ENCODE measurements at regions not wholly inside any gene's neighbourhood (a gene's known extent, or its start where the extent isn't known, plus 50 kb on each side); places are given as distances from the start of the nearest gene placed in this dataset.
A peak's percentile ranks its signal among the peaks of the same experiment; 100 is the strongest.

DNA sequence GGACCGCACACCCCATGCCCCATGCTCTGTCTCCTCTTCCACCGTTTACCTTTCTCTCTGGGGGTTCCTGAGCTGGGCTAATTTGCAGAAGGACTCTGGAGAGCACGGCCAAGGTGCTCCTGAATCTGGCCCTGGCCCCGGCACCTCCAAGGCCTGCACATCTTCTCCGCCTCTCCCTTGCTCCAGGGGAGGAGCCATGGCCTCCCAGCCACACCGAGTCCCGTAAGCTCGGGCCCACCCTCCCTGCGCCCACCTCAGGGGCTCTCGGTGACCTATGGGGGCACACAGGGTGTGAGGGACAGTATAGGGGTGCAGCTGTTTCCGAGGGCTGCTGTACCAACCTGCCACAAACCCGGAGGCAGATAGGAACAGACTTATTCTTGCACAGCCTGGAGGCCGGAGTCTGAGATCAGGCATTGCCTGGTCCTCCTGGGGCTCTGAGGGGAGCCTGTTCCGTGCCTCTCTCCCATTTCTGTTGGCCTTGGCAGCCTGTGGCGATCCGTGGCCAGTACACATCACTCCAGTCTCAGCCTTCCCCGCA lies 127.3 kb upstream of the GPC1 start:
- ATAC-seq (ENCODE audit: low read depth) (no peak), DNase-seq (no peak)
- Histone ChIP-seq H3K79me1 (ENCODE audit: low read depth in 1 of 2, low read length in 2 of 2) (no peaks in the 10 kb centered on the region), H3K56ac (ENCODE audit: extremely low read depth, insufficient read depth, low read length) (no peak overlapping the region), H3K9me1 (ENCODE audit: insufficient read depth, low read length) (peaks cover 6% of the 10 kb centered on the region), H3K18ac (ENCODE audit: low read depth, low read length) (no peak overlapping the region), H2BK15ac (ENCODE audit: low read depth, low read length) (no peak overlapping the region), H3K9ac (ENCODE audit: low read depth, low read length) (no peak overlapping the region), H2BK120ac (ENCODE audit: low read depth, low read length) (no peak overlapping the region), H3K4me2 (ENCODE audit: low read depth, low read length) (no peak overlapping the region), H2BK5ac (ENCODE audit: low read depth, low read length, poor library complexity, severe bottlenecking) (no peak overlapping the region), H4K8ac (ENCODE audit: low read depth in 2 of 2, low read length in 2 of 2) (no peak overlapping the region), H3K4me3 (ENCODE audit: insufficient read depth, low read depth, low read length) (no peak overlapping the region), H3K14ac (replicated peaks; ENCODE audit: low read depth, low read length) (no peak overlapping the region), H2AK5ac (ENCODE audit: low read depth, low read length) (no peak overlapping the region), H3K27ac (ENCODE audit: insufficient read depth, low read length) (no peak overlapping the region), H3K4ac (ENCODE audit: low read depth, low read length) (no peak overlapping the region), H4K91ac (ENCODE audit: insufficient read depth, low read depth, low read length) (no peak overlapping the region), H2BK20ac (ENCODE audit: low read depth, low read length) (no peak overlapping the region), H4K20me1 (ENCODE audit: insufficient read depth, low read length) (no peaks in the 10 kb centered on the region), H3K23ac (ENCODE audit: low read depth, low read length) (no peak overlapping the region), H3K9me3 (ENCODE audit: control insufficient read depth, insufficient read depth, low read length) (no peaks in the 10 kb centered on the region), H4K5ac (ENCODE audit: low read depth, low read length) (no peak overlapping the region), H3K36me3 (ENCODE audit: control insufficient read depth, insufficient read depth, low read length) (no peaks in the 10 kb centered on the region), H2AFZ (replicated peaks; ENCODE audit: low read length, poor library complexity) (no peak overlapping the region), H3K4me1 (ENCODE audit: control insufficient read depth, insufficient read depth, low read length) (no peaks in the 10 kb centered on the region), H3K27me3 (ENCODE audit: control insufficient read depth, insufficient read depth, low read length) (peaks cover 14% of the 10 kb centered on the region), H2AK9ac (replicated peaks; ENCODE audit: low read depth, low read length, poor library complexity) (peak overlapping the region; percentile 21)
- 90% methylated on average over 6 of the region's 17 CpGs; no CpG with 5 or more reads in 1 of the 2 experiments for WGBS, 2 experiments (ENCODE audit: extremely low coverage in 2 of 2, insufficient read length in 1 of 2)
- TF ChIP-seq SMC3 (IDR thresholded peaks at IDR 0.05; ENCODE audit: low read depth, low read length) (no peak), CEBPB (IDR thresholded peaks at IDR 0.05; ENCODE audit: low read depth, low read length) (no peak), MXI1 (IDR thresholded peaks at IDR 0.05; ENCODE audit: borderline replicate concordance, low read depth, low read length) (no peak), RCOR1 (IDR thresholded peaks at IDR 0.05; ENCODE audit: insufficient replicate concordance, low read length) (no peak), RAD21 (IDR thresholded peaks at IDR 0.05; ENCODE audit: low read length) (no peak), BHLHE40 (IDR thresholded peaks at IDR 0.05; ENCODE audit: low read depth, low read length) (no peak), POLR2A (IDR thresholded peaks at IDR 0.05; ENCODE audit: low read depth, low read length) (no peak), RFX5 (IDR thresholded peaks at IDR 0.05; ENCODE audit: low read depth, low read length) (no peak)
- TF ChIP-seq, protein P1, sequence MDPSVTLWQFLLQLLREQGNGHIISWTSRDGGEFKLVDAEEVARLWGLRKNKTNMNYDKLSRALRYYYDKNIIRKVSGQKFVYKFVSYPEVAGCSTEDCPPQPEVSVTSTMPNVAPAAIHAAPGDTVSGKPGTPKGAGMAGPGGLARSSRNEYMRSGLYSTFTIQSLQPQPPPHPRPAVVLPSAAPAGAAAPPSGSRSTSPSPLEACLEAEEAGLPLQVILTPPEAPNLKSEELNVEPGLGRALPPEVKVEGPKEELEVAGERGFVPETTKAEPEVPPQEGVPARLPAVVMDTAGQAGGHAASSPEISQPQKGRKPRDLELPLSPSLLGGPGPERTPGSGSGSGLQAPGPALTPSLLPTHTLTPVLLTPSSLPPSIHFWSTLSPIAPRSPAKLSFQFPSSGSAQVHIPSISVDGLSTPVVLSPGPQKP (IDR thresholded peaks at IDR 0.05; ENCODE audit: borderline replicate concordance, low read depth, low read length), result no peak
- TF ChIP-seq, protein P2, sequence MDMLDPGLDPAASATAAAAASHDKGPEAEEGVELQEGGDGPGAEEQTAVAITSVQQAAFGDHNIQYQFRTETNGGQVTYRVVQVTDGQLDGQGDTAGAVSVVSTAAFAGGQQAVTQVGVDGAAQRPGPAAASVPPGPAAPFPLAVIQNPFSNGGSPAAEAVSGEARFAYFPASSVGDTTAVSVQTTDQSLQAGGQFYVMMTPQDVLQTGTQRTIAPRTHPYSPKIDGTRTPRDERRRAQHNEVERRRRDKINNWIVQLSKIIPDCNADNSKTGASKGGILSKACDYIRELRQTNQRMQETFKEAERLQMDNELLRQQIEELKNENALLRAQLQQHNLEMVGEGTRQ (IDR thresholded peaks at IDR 0.05; ENCODE audit: low read depth, low read length), result no peak
- dilution Hi-C loops (cut with HindIII; ENCODE audit: low sequenced_read_pairs, unreplicated experiment) (no loop called here), intact Hi-C loops (cut with micrococcal nuclease) (no loop called here), in situ Hi-C loops (cut with MboI; ENCODE audit: low sequenced_read_pairs) (no loop called here)
- POLR2A ChIA-PET (ENCODE audit: unreplicated experiment), result no interaction called here
- no TSS peak for BruUV-seq (replicated peaks)
- CTCF ChIA-PET, result no interaction called here

Measured in IMR-90 (cell line).